NT2/D1 (cell line): ENCODE measurements at regions not wholly inside any gene's neighbourhood (a gene's known extent, or its start where the extent isn't known, plus 50 kb on each side); places are given as distances from the start of the nearest gene placed in this dataset.

Experiments
- YY1 ChIP-seq: IDR thresholded peaks from 2 replicates; pipeline ENCODE4 v1.6.1; 2011; ENCODE audit not compliant: insufficient read length, insufficient read depth
- ZNF274 ChIP-seq: IDR thresholded peaks from 2 replicates; pipeline ENCODE4 v1.6.1; 2011; ENCODE audit warnings: mild to moderate bottlenecking, low read depth, low read length

GRCh38 chr19:29264897-29265296, 51.9 kb upstream of the UQCRFS1 start:
- no peak for TF ChIP-seq YY1
- TF ChIP-seq ZNF274: no peak
